Keratinocyte (primary cell): ENCODE measurements at regions not wholly inside any gene's neighbourhood (a gene's known extent, or its start where the extent isn't known, plus 50 kb on each side); places are given as distances from the start of the nearest gene placed in this dataset.

ENCODE experiments used
- DNase-seq: peaks from one replicate; pipeline ENCODE4 v3.0.0-alpha.2; 2011; ENCODE audit warnings: low read depth, missing footprints, low spot score
- FAIRE-seq: peaks from 2 replicates; lab custom pipeline; 2011; peaks lifted over from hg19 to GRCh38; lab: Jason Lieb, UNC
- H2AFZ ChIP-seq: 2 replicates; pipeline ENCODE4 v1.6.0; 2012; ENCODE audit warnings: low read length, control low read depth, inconsistent platforms; ENCODE audit not compliant: control insufficient read depth
- H3K27ac ChIP-seq: 2 replicates; pipeline ENCODE4 v1.5.1; 2011; ENCODE audit warnings: low read length; ENCODE audit not compliant: control insufficient read depth, insufficient read depth
- H3K27me3 ChIP-seq: 3 replicates; pipeline ENCODE4 v1.6.0; 2011; ENCODE audit warnings: low read length; ENCODE audit not compliant: control insufficient read depth, insufficient read depth; ENCODE audit errors: extremely low read depth
- H3K36me3 ChIP-seq, 2 experiments: 2 replicates in 1 of 2; 3 replicates in 1 of 2; pipeline ENCODE4 v1.5.1; 2011; ENCODE audit warnings: low read length in 2 of 2, mild to moderate bottlenecking in 1 of 2; ENCODE audit not compliant: control insufficient read depth in 2 of 2, insufficient read depth in 2 of 2; ENCODE audit errors: extremely low read depth in 1 of 2
- H3K4me1 ChIP-seq: 3 replicates; pipeline ENCODE4 v1.5.1; 2011; ENCODE audit warnings: low read length; ENCODE audit not compliant: control insufficient read depth, insufficient read depth; ENCODE audit errors: extremely low read depth
- H3K4me2 ChIP-seq: 3 replicates; pipeline ENCODE4 v1.6.0; 2011; ENCODE audit warnings: low read depth, low read length; ENCODE audit not compliant: control insufficient read depth, insufficient read depth; ENCODE audit errors: extremely low read depth
- H3K4me3 ChIP-seq, 3 experiments: fragments of 200-600 bp in 1 of 3; sonication (generic) in 1 of 3; 2 replicates in 2 of 3; 3 replicates in 1 of 3; pipeline ENCODE4 v1.5.1; 2011 to 2016; ENCODE audit warnings: low read length in 3 of 3, mild to moderate bottlenecking in 3 of 3, control low read depth in 2 of 3, inconsistent platforms in 1 of 3, low read depth in 1 of 3, mixed read lengths in 1 of 3, mixed run types in 1 of 3, moderate library complexity in 1 of 3; ENCODE audit not compliant: control insufficient read depth in 2 of 3, insufficient read depth in 2 of 3; ENCODE audit errors: extremely low read depth in 1 of 3
- H3K79me2 ChIP-seq: 2 replicates; pipeline ENCODE4 v1.6.0; 2012; ENCODE audit warnings: low read length; ENCODE audit not compliant: control insufficient read depth, insufficient read depth
- H3K9ac ChIP-seq: 3 replicates; pipeline ENCODE4 v1.6.0; 2011; ENCODE audit warnings: low read length; ENCODE audit not compliant: control insufficient read depth, insufficient read depth; ENCODE audit errors: extremely low read depth
- H3K9me1 ChIP-seq: 3 replicates; pipeline ENCODE4 v1.6.0; 2011; ENCODE audit warnings: low read length; ENCODE audit not compliant: control insufficient read depth, insufficient read depth; ENCODE audit errors: extremely low read depth
- H3K9me3 ChIP-seq: 2 replicates; pipeline ENCODE4 v1.5.1; 2012; ENCODE audit warnings: low read depth, low read length; ENCODE audit not compliant: control insufficient read depth
- H4K20me1 ChIP-seq: 3 replicates; pipeline ENCODE4 v1.6.0; 2011; ENCODE audit warnings: low read length; ENCODE audit not compliant: control insufficient read depth, insufficient read depth; ENCODE audit errors: extremely low read depth
- EZH2 ChIP-seq: IDR thresholded peaks from one replicate; pipeline ENCODE4 v1.6.1; 2012; ENCODE audit warnings: inconsistent platforms, mild to moderate bottlenecking, low read length, moderate library complexity
- dilution Hi-C: fragments of 300-500 bp; cut with MboI; formaldehyde crosslinking; loops from one replicate; pipeline ENCODE4 v1.7.0; 2020; ENCODE audit warnings: low sequenced_read_pairs; ENCODE audit not compliant: extremely low pct_ligation_motif_present
- TF ChIP-seq, protein P1 (sequence below), 3 experiments: IDR thresholded peaks in 1 of 3; conservative IDR thresholded peaks in 1 of 3; optimal IDR thresholded peaks in 1 of 3; 2 replicates in 2 of 3; 3 replicates in 1 of 3; pipeline versions ENCODE3 to v1.5.1; 2011; ENCODE audit warnings: low read length in 3 of 3, mild to moderate bottlenecking in 3 of 3, moderate library complexity in 2 of 3, control low read depth in 1 of 3, inconsistent platforms in 1 of 3; ENCODE audit not compliant: insufficient read depth in 2 of 3; ENCODE audit errors: extremely low read depth in 1 of 3

GRCh38 chr7:1293950-1294411, 61.3 kb downstream of the UNCX start:
- no peak for FAIRE-seq

DNA sequence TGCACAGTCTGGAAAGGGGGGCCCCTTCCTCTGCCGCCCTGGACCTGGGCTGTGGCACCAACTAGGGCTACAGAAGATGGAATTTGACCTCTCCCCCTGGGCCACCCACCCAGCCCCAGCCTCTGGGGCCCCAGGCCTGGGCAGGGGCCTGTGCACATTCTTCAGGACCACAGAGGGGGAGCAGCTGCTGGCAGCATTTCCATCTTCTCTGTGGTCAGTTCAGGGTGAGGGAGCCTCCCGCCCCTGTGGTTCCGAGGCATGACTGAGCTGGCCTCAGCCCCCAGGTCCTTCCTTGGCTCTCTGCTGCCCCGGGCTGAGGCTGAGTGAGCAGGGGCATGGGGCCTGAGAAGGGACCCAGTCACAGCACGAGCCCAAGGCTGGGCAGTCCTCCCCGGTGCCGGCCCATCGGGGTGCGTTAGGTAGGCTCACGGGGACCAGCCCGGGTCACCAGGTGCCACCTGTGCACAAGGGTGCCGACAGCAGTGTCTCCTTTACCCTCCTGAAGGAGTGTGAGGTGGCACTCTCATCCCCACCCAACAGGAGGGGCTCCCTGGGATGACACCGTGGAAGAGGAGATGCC, 63.2 kb downstream of the UNCX start:
- Histone ChIP-seq H2AFZ (no peak overlapping the region), H3K9me1 (no peaks in the 10 kb centered on the region), H3K9ac (no peak overlapping the region), H3K4me2 (no peak overlapping the region), H4K20me1 (no peaks in the 10 kb centered on the region), H3K36me3 (no peaks in the 10 kb centered on the region), H3K79me2 (no peaks in the 10 kb centered on the region), H3K9me3 (no peaks in the 10 kb centered on the region), H3K27me3 (peaks cover 57% of the 10 kb centered on the region), H3K4me3 (no peak overlapping the region), H3K4me1 (no peaks in the 10 kb centered on the region), H3K27ac (no peak overlapping the region)
- dilution Hi-C loops = no loop called here
- no peak for DNase-seq
- TF ChIP-seq, protein P1, sequence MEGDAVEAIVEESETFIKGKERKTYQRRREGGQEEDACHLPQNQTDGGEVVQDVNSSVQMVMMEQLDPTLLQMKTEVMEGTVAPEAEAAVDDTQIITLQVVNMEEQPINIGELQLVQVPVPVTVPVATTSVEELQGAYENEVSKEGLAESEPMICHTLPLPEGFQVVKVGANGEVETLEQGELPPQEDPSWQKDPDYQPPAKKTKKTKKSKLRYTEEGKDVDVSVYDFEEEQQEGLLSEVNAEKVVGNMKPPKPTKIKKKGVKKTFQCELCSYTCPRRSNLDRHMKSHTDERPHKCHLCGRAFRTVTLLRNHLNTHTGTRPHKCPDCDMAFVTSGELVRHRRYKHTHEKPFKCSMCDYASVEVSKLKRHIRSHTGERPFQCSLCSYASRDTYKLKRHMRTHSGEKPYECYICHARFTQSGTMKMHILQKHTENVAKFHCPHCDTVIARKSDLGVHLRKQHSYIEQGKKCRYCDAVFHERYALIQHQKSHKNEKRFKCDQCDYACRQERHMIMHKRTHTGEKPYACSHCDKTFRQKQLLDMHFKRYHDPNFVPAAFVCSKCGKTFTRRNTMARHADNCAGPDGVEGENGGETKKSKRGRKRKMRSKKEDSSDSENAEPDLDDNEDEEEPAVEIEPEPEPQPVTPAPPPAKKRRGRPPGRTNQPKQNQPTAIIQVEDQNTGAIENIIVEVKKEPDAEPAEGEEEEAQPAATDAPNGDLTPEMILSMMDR (optimal IDR thresholded peaks at IDR 0.05 in 1 of 3, IDR thresholded peaks at IDR 0.05 in 1 of 3, conservative IDR thresholded peaks at IDR 0.05 in 1 of 3; ENCODE audit: extremely low read depth in 1 of 3, insufficient read depth in 2 of 3, low read length in 3 of 3) = no peak
- TF ChIP-seq EZH2 = no peak
- FAIRE-seq = no peak

More at GRCh38 chr7:1293950-1294411, 61.3 kb downstream of the UNCX start:
- H3K79me2 ChIP-seq = no peaks in the 10 kb centered on the region
- H3K36me3 ChIP-seq = no peaks in the 10 kb centered on the region
- dilution Hi-C loops = no loop called here
- H3K27ac ChIP-seq = no peak overlapping the region
- TF ChIP-seq EZH2 = no peak
- TF ChIP-seq, protein P1 (optimal IDR thresholded peaks at IDR 0.05 in 1 of 3, IDR thresholded peaks at IDR 0.05 in 1 of 3, conservative IDR thresholded peaks at IDR 0.05 in 1 of 3; ENCODE audit: extremely low read depth in 1 of 3, insufficient read depth in 2 of 3, low read length in 3 of 3) = no peak
- peaks cover 6% of the 10 kb centered on the region for H3K4me1 ChIP-seq
- H3K4me3 ChIP-seq = no peak overlapping the region
- no peak overlapping the region for H3K4me2 ChIP-seq
- H3K9me3 ChIP-seq = no peaks in the 10 kb centered on the region
- no peaks in the 10 kb centered on the region for H4K20me1 ChIP-seq
- no peak overlapping the region for H3K9ac ChIP-seq
- no peaks in the 10 kb centered on the region for H3K9me1 ChIP-seq
- no peak overlapping the region for H2AFZ ChIP-seq
- no peak for DNase-seq
- peaks cover 73% of the 10 kb centered on the region for H3K27me3 ChIP-seq
